Gastroesophageal sphincter (tissue), 4 donors: ENCODE measurements at regions not wholly inside any gene's neighbourhood (a gene's known extent, or its start where the extent isn't known, plus 50 kb on each side); places are given as distances from the start of the nearest gene placed in this dataset.

Experiments
- ATAC-seq: fragments of 150-250 bp; one replicate; pipeline ENCODE4 v1.9.1; 2016; ENCODE audit warnings: mild to moderate bottlenecking, moderate library complexity
- H3K27ac ChIP-seq, 4 donors: fragments of 200-600 bp; sonication (generic) in 3 of 4; 1 replicate in 3 of 4; 2 replicates in 1 of 4; pipeline ENCODE4 v1.5.1; 2016 to 2019
- H3K27me3 ChIP-seq: fragments of 200-600 bp; sonication (generic); one replicate; pipeline ENCODE4 v1.5.1; 2019
- H3K36me3 ChIP-seq, 2 donors: fragments of 200-600 bp; sonication (generic); one replicate each; pipeline ENCODE4 v1.5.1; 2019; ENCODE audit warnings: control low read depth in 1 of 2
- H3K4me1 ChIP-seq, 3 donors: fragments of 200-600 bp; sonication (generic); 1 replicate in 2 of 3; 2 replicates in 1 of 3; pipeline ENCODE4 v1.5.1; 2016 to 2019; ENCODE audit warnings: control low read depth in 2 of 3
- H3K4me3 ChIP-seq, 2 donors: fragments of 200-600 bp; sonication (generic); one replicate each; pipeline ENCODE4 v1.5.1; 2019; ENCODE audit warnings: mild to moderate bottlenecking in 1 of 2, moderate library complexity in 1 of 2
- H3K9me3 ChIP-seq, 3 donors: fragments of 200-600 bp; sonication (generic); one replicate each; pipeline ENCODE4 v1.5.1; 2017 to 2019; ENCODE audit warnings: control low read depth in 2 of 3
- EP300 ChIP-seq: sonication (generic); formaldehyde crosslinking; IDR thresholded peaks from one replicate; pipeline ENCODE4 v1.6.1; 2017; ENCODE audit warnings: antibody characterized with exemption, mild to moderate bottlenecking
- POLR2A ChIP-seq, 2 donors: fragments of 450-650 bp; IDR thresholded peaks; one replicate each; pipeline ENCODE4 v1.6.1; 2017; ENCODE audit warnings: antibody characterized with exemption in 2 of 2, mild to moderate bottlenecking in 2 of 2, moderate library complexity in 1 of 2
- POLR2AphosphoS5 ChIP-seq: sonication (generic); formaldehyde crosslinking; IDR thresholded peaks from one replicate; pipeline ENCODE4 v1.6.1; 2017; ENCODE audit warnings: antibody characterized with exemption
- WGBS, 2 donors: methylation state at CpG; one replicate each; pipeline ENCODE4 v1.1.5; 2018; ENCODE audit warnings: low coverage in 1 of 2; 5-methylcytosine and 5-hydroxymethylcytosine counted together
- TF ChIP-seq, protein P1 (sequence below), 4 experiments: fragments of 200-600 bp in 2 of 4; fragments of 450-650 bp in 2 of 4; sonication (generic) in 1 of 4; IDR thresholded peaks; one replicate each; pipeline ENCODE4 v1.5.1; 2017 to 2019; ENCODE audit warnings: antibody characterized with exemption in 4 of 4, mild to moderate bottlenecking in 2 of 4, moderate library complexity in 2 of 4

DNA sequence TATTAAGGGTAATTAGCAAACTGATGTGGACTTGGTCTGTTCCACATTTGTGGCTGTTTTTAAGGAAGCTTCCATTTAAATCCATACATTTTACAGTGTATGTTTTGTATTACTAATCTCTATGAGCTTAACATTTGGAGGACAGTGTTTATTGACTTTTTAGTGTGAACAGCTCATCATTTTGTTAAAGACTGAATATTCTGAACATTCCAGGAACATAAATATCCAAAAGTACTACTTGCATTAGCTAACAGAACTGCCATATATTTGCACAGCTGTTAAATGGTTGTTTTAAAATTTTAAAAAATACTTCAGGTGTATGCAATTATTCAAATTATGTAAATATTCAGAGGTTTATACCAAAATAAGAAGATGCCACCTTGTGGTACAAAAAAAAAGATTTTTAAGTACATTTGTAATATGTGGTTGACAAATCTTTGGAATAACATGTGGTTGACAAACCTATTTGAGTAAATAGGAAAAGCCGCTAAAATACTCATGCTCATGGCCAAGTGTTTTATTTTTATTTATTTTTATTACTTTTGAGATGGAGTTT is 439.7 kb upstream of the FANCL start:
- no peak for ATAC-seq

DNA sequence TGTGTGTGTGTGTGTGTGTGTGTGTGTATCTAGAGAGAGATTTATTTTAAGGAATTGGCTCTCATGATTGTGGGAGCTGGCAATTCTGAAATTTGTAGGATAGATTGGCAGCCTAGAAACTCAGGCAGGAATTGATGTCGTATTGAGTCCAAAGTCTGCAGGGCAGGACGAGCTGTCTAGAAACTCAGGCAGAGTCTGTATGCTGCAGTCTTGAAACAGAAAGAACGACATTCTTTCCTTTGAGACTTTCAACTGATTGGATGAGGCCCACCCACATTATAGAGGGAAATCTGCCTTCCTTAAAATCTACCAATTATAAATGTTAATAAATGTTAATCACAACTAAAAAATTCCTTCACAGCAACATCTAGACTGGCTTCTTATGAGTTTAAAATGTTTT is 436.6 kb upstream of the FANCL start:
- Histone ChIP-seq H3K4me3 (no peak overlapping the region), H3K27ac (no peak overlapping the region), H3K36me3 (no peaks in the 10 kb centered on the region), H3K9me3 (no peaks in the 10 kb centered on the region), H3K27me3 (no peaks in the 10 kb centered on the region), H3K4me1 (no peaks in the 10 kb centered on the region)
- no peak for ATAC-seq
- whole genome bisulfite sequencing, 2 donors = 78% methylated on average over 3 of the region's 3 CpGs; no CpG with 5 or more reads in 1 of the 2 donors
- no peak for TF ChIP-seq EP300
- TF ChIP-seq POLR2AphosphoS5 = no peak
- TF ChIP-seq, protein P1, sequence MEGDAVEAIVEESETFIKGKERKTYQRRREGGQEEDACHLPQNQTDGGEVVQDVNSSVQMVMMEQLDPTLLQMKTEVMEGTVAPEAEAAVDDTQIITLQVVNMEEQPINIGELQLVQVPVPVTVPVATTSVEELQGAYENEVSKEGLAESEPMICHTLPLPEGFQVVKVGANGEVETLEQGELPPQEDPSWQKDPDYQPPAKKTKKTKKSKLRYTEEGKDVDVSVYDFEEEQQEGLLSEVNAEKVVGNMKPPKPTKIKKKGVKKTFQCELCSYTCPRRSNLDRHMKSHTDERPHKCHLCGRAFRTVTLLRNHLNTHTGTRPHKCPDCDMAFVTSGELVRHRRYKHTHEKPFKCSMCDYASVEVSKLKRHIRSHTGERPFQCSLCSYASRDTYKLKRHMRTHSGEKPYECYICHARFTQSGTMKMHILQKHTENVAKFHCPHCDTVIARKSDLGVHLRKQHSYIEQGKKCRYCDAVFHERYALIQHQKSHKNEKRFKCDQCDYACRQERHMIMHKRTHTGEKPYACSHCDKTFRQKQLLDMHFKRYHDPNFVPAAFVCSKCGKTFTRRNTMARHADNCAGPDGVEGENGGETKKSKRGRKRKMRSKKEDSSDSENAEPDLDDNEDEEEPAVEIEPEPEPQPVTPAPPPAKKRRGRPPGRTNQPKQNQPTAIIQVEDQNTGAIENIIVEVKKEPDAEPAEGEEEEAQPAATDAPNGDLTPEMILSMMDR (IDR thresholded peaks at IDR 0.05) = no peak
- TF ChIP-seq POLR2A (IDR thresholded peaks at IDR 0.05) = no peak

More for the DNA sequence above, 439.7 kb upstream of the FANCL start:
- H3K27me3 ChIP-seq = no peaks in the 10 kb centered on the region
- H3K4me3 ChIP-seq = no peak overlapping the region
- no peaks in the 10 kb centered on the region for H3K36me3 ChIP-seq
- TF ChIP-seq POLR2AphosphoS5 (no peak), POLR2A (IDR thresholded peaks at IDR 0.05) (no peak), EP300 (no peak)
- TF ChIP-seq, protein P1 (IDR thresholded peaks at IDR 0.05) = no peak
- H3K27ac ChIP-seq = no peak overlapping the region
- 81 to 100% methylated on average over 1 of the region's 1 CpG for WGBS, 2 donors
- no peaks in the 10 kb centered on the region for H3K9me3 ChIP-seq
- no peaks in the 10 kb centered on the region for H3K4me1 ChIP-seq

DNA sequence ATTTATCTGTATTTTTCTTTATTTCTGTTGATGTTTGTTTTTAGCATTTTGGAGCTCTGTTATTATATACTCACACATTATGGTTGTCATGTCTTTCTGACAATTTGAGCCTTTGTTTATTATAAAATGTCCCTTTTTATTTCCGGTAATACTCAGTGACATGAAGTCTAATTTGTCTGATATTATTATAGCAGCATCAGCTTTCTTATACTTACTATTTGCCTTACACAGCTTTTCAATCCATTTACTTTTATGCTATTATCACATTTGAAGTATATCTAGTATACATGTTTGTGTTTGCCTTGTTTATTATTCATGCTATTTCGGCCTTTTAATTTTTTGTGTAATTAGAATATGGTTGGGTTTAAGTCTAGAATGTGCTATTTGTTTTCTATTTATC is 430.6 kb upstream of the FANCL start:
- ATAC-seq = no peak
- no peaks in the 10 kb centered on the region for H3K27me3 ChIP-seq
- H3K36me3 ChIP-seq = no peaks in the 10 kb centered on the region
- H3K4me3 ChIP-seq = no peak overlapping the region
- TF ChIP-seq POLR2AphosphoS5 (no peak), EP300 (no peak), POLR2A (IDR thresholded peaks at IDR 0.05) (no peak)
- TF ChIP-seq, protein P1 (IDR thresholded peaks at IDR 0.05) = no peak
- WGBS, 2 donors = 85 to 89% methylated on average over 2 of the region's 2 CpGs
- H3K27ac ChIP-seq = no peak overlapping the region
- H3K4me1 ChIP-seq = no peaks in the 10 kb centered on the region
- no peaks in the 10 kb centered on the region for H3K9me3 ChIP-seq

DNA sequence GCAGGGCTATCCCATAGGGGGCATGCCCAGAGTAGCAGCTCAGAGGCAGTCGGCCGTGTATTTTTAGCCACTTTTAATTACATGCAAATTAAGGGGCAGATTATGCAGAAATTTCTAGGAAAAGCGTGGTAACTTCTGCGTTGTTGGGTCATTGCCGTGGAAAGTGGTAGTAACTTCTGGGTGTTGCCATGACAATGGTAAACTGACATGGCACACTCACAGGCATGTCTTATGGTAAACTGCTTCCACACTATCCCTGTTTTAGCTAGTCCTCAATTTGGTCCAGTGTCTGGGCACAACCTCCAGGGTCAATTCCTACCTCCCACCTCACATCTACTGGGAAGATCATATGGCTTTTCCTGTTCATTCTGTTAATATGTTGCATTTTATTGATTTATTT is 428.9 kb upstream of the FANCL start:
- Histone ChIP-seq H3K4me1 (no peaks in the 10 kb centered on the region), H3K27me3 (no peaks in the 10 kb centered on the region), H3K36me3 (no peaks in the 10 kb centered on the region), H3K9me3 (no peaks in the 10 kb centered on the region), H3K27ac (no peak overlapping the region), H3K4me3 (no peak overlapping the region)
- ATAC-seq = no peak
- no peak for TF ChIP-seq EP300
- WGBS, 2 donors = 89 to 96% methylated on average over 5 of the region's 5 CpGs

DNA sequence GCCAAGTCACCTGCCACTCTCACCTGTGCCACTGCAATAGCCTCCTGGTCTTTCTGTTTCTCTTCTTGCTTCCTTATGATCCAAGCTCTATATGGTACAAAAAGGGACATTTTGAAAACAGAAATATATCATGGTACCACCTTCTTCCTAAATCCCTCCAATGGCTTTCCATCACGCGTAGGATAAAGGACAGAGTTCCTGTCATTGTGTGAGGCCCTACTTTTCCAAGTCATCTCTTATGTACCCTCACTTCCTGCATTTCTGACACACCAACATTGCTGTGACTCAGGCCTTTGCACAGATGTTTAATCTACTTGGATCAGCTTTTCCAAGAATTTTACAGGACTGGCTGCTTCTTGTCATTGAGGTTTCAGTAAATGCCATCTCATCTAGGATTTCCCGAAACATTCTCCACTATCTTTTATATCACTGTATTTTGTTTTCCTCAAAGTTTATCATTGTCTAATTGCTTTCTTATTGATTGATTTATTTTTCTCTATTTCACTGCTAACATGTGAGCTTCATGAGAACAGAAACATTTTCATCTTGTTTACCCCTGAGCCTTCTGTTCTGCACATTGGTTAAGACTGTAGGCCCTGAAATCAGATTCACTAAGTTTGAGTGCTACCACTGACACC is 426.1 kb upstream of the FANCL start:
- H3K36me3 ChIP-seq = no peaks in the 10 kb centered on the region
- no peak overlapping the region for H3K4me3 ChIP-seq
- H3K4me1 ChIP-seq = no peaks in the 10 kb centered on the region
- TF ChIP-seq POLR2AphosphoS5 = no peak
- TF ChIP-seq, protein P1 (IDR thresholded peaks at IDR 0.05) = no peak
- no peak for TF ChIP-seq EP300
- no peak for TF ChIP-seq POLR2A (IDR thresholded peaks at IDR 0.05)
- H3K27ac ChIP-seq = no peak overlapping the region
- no peaks in the 10 kb centered on the region for H3K9me3 ChIP-seq
- WGBS, 2 donors = 71 to 80% methylated on average over 2 of the region's 3 CpGs
- no peaks in the 10 kb centered on the region for H3K27me3 ChIP-seq
- ATAC-seq = no peak
